ENCODE measurements at regions not wholly inside any gene's neighbourhood (a gene's known extent, or its start where the extent isn't known, plus 50 kb on each side); places are given as distances from the start of the nearest gene placed in this dataset.

- DNase-seq (ENCODE audit: low read depth, low spot score), result no peak
- H2AFZ ChIP-seq (ENCODE audit: control insufficient read depth, low read length), result no peak overlapping the region
- FAIRE-seq, result no peak
- H3K36me3 ChIP-seq (ENCODE audit: control insufficient read depth in 2 of 2, extremely low read depth in 1 of 2, insufficient read depth in 2 of 2, low read length in 2 of 2), result no peaks in the 10 kb centered on the region
- H3K9me1 ChIP-seq (ENCODE audit: control insufficient read depth, extremely low read depth, insufficient read depth, low read length), result no peaks in the 10 kb centered on the region
- TF ChIP-seq CTCF (optimal IDR thresholded peaks at IDR 0.05 in 1 of 3, IDR thresholded peaks at IDR 0.05 in 1 of 3, conservative IDR thresholded peaks at IDR 0.05 in 1 of 3; ENCODE audit: extremely low read depth in 1 of 3, insufficient read depth in 2 of 3, low read length in 3 of 3) (no peak), EZH2 (IDR thresholded peaks at IDR 0.05; ENCODE audit: low read length) (no peak)
- H4K20me1 ChIP-seq (ENCODE audit: control insufficient read depth, extremely low read depth, insufficient read depth, low read length), result no peaks in the 10 kb centered on the region
- H3K9me3 ChIP-seq (ENCODE audit: control insufficient read depth, low read depth, low read length), result no peaks in the 10 kb centered on the region
- H3K27me3 ChIP-seq (ENCODE audit: control insufficient read depth, extremely low read depth, insufficient read depth, low read length), result no peaks in the 10 kb centered on the region
- H3K4me3 ChIP-seq (ENCODE audit: control insufficient read depth in 2 of 3, extremely low read depth in 1 of 3, insufficient read depth in 2 of 3, low read depth in 1 of 3, low read length in 3 of 3), result no peak overlapping the region
- dilution Hi-C loops (cut with MboI; ENCODE audit: extremely low pct_ligation_motif_present, low sequenced_read_pairs), result no loop called here
- H3K27ac ChIP-seq (ENCODE audit: control insufficient read depth, insufficient read depth, low read length), result no peak overlapping the region
- no peak overlapping the region for H3K9ac ChIP-seq (ENCODE audit: control insufficient read depth, extremely low read depth, insufficient read depth, low read length)
- no peaks in the 10 kb centered on the region for H3K4me1 ChIP-seq (ENCODE audit: control insufficient read depth, extremely low read depth, insufficient read depth, low read length)
- no peaks in the 10 kb centered on the region for H3K79me2 ChIP-seq (ENCODE audit: control insufficient read depth, insufficient read depth, low read length)
- H3K4me2 ChIP-seq (ENCODE audit: control insufficient read depth, extremely low read depth, insufficient read depth, low read depth, low read length), result no peak overlapping the region
These were observed 864.1 kb upstream of the PCDH10 start for GRCh38 chr4:132284910-132285426.

- TF ChIP-seq EZH2 (IDR thresholded peaks at IDR 0.05; ENCODE audit: low read length), result no peak
- no peak for TF ChIP-seq CTCF (optimal IDR thresholded peaks at IDR 0.05 in 1 of 3, IDR thresholded peaks at IDR 0.05 in 1 of 3, conservative IDR thresholded peaks at IDR 0.05 in 1 of 3; ENCODE audit: extremely low read depth in 1 of 3, insufficient read depth in 2 of 3, low read length in 3 of 3)
- H3K9me3 ChIP-seq (ENCODE audit: control insufficient read depth, low read depth, low read length), result no peaks in the 10 kb centered on the region
- DNase-seq (ENCODE audit: low read depth, low spot score), result no peak
- no peaks in the 10 kb centered on the region for H4K20me1 ChIP-seq (ENCODE audit: control insufficient read depth, extremely low read depth, insufficient read depth, low read length)
- no peak overlapping the region for H3K27ac ChIP-seq (ENCODE audit: control insufficient read depth, insufficient read depth, low read length)
- H3K4me3 ChIP-seq (ENCODE audit: control insufficient read depth in 2 of 3, extremely low read depth in 1 of 3, insufficient read depth in 2 of 3, low read depth in 1 of 3, low read length in 3 of 3), result no peak overlapping the region
- H3K9ac ChIP-seq (ENCODE audit: control insufficient read depth, extremely low read depth, insufficient read depth, low read length), result no peak overlapping the region
- no peaks in the 10 kb centered on the region for H3K27me3 ChIP-seq (ENCODE audit: control insufficient read depth, extremely low read depth, insufficient read depth, low read length)
- no peak overlapping the region for H2AFZ ChIP-seq (ENCODE audit: control insufficient read depth, low read length)
- H3K79me2 ChIP-seq (ENCODE audit: control insufficient read depth, insufficient read depth, low read length), result no peaks in the 10 kb centered on the region
- H3K4me2 ChIP-seq (ENCODE audit: control insufficient read depth, extremely low read depth, insufficient read depth, low read depth, low read length), result no peak overlapping the region
- no peaks in the 10 kb centered on the region for H3K9me1 ChIP-seq (ENCODE audit: control insufficient read depth, extremely low read depth, insufficient read depth, low read length)
- no peaks in the 10 kb centered on the region for H3K4me1 ChIP-seq (ENCODE audit: control insufficient read depth, extremely low read depth, insufficient read depth, low read length)
- FAIRE-seq, result no peak
- H3K36me3 ChIP-seq (ENCODE audit: control insufficient read depth in 2 of 2, extremely low read depth in 1 of 2, insufficient read depth in 2 of 2, low read length in 2 of 2), result no peaks in the 10 kb centered on the region
- dilution Hi-C loops (cut with MboI; ENCODE audit: extremely low pct_ligation_motif_present, low sequenced_read_pairs), result no loop called here
These were observed 851.7 kb upstream of the PCDH10 start for GRCh38 chr4:132297346-132297745.
